HG02884 (cell line): ENCODE measurements at regions not wholly inside any gene's neighbourhood (a gene's known extent, or its start where the extent isn't known, plus 50 kb on each side); places are given as distances from the start of the nearest gene placed in this dataset.

Experiments used
- ATAC-seq: cut with Tn5 transposase; IDR thresholded peaks from one replicate; pipeline ENCODE4 v1.9.1; 2021; ENCODE audit warnings: mild to moderate bottlenecking, moderate library complexity; ENCODE audit not compliant: unreplicated experiment

- no peak for ATAC-seq
Measured at GRCh38 chrX:4185086-4185485, 471.6 kb upstream of the PRKX start.

GRCh38 chrX:4182408-4182806, 469.0 kb upstream of the PRKX start:
- no peak for ATAC-seq

- ATAC-seq = no peak
Measured at GRCh38 chrX:4181782-4182407, 468.4 kb upstream of the PRKX start.

GRCh38 chrX:4179031-4179430, 465.6 kb upstream of the PRKX start:
- ATAC-seq = no peak

GRCh38 chrX:4175221-4175620, 461.8 kb upstream of the PRKX start:
- ATAC-seq = no peak

GRCh38 chrX:4173743-4174142, 460.3 kb upstream of the PRKX start:
- no peak for ATAC-seq

GRCh38 chrX:4151798-4152197, 438.3 kb upstream of the PRKX start:
- ATAC-seq = no peak

GRCh38 chrX:4150259-4150658, 436.8 kb upstream of the PRKX start:
- no peak for ATAC-seq

- no peak for ATAC-seq
Measured at GRCh38 chrX:4129626-4130025, 416.2 kb upstream of the PRKX start.

GRCh38 chrX:4118666-4119530, 405.4 kb upstream of the PRKX start:
- no peak for ATAC-seq

- no peak for ATAC-seq
Measured at GRCh38 chrX:4110964-4111363, 397.5 kb upstream of the PRKX start.

- ATAC-seq = no peak
Measured at GRCh38 chrX:4094926-4095325, 381.5 kb upstream of the PRKX start.

GRCh38 chrX:4091046-4091760, 377.8 kb upstream of the PRKX start:
- no peak for ATAC-seq

- no peak for ATAC-seq
Measured at GRCh38 chrX:4059893-4060292, 346.4 kb upstream of the PRKX start.

- no peak for ATAC-seq
Measured at GRCh38 chrX:4043951-4044350, 330.5 kb upstream of the PRKX start.

GRCh38 chrX:4035874-4036273, 322.4 kb upstream of the PRKX start:
- ATAC-seq = no peak

GRCh38 chrX:4028151-4028550, 314.7 kb upstream of the PRKX start:
- no peak for ATAC-seq

- no peak for ATAC-seq
Measured at GRCh38 chrX:4005281-4005680, 291.8 kb upstream of the PRKX start.

- ATAC-seq = no peak
Measured at GRCh38 chrX:4004822-4005221, 291.4 kb upstream of the PRKX start.

- no peak for ATAC-seq
Measured at GRCh38 chrX:3994315-3994714, 280.9 kb upstream of the PRKX start.

- no peak for ATAC-seq
Measured at GRCh38 chrX:3990569-3990968, 277.1 kb upstream of the PRKX start.
